HepG2 (cell line): ENCODE measurements at regions not wholly inside any gene's neighbourhood (a gene's known extent, or its start where the extent isn't known, plus 50 kb on each side); places are given as distances from the start of the nearest gene placed in this dataset.

Source experiments
- ATAC-seq: fragments of 200-7000 bp; cut with Tn5 transposase; 3 replicates; pipeline ENCODE4 v1.9.1; 2020; ENCODE audit warnings: mild to moderate bottlenecking, moderate library complexity
- BruUV-seq: library from RNA; stranded (reverse); fragments of 400-500 nt; replicated peaks from 2 replicates; lab custom pipeline; 2021; lab: Mats Ljungman, UMichigan
- CTCF ChIA-PET: fragments of 300-600 bp; formaldehyde crosslinking; extraction: SDS; loops from one replicate; lab custom pipeline; 2021; ENCODE audit warnings: low total read pairs, inconsistent platforms, low intra/inter-chr PET ratio; lab: Yijun Ruan, JAX
- POLR2A ChIA-PET: fragments of 350-600 bp; sonication (Branson Sonifier 250); formaldehyde crosslinking; loops from one replicate; lab custom pipeline; 2020; ENCODE audit warnings: antibody characterized with exemption, inconsistent platforms; lab: Yijun Ruan, JAX
- DNase-seq: peaks from one replicate; pipeline ENCODE4 v3.0.0-alpha.2; 2015; ENCODE audit warnings: low spot score
- FAIRE-seq: peaks from 3 replicates; lab custom pipeline; 2011; peaks lifted over from hg19 to GRCh38; lab: Jason Lieb, UNC
- H2AFZ ChIP-seq: one replicate; pipeline ENCODE4 v1.6.1; 2011; ENCODE audit warnings: low read length, inconsistent platforms
- H3K27ac ChIP-seq: fragments of 300-600 bp; 3 replicates; pipeline ENCODE4 v1.8.0; 2011; ENCODE audit warnings: mixed run types, mild to moderate bottlenecking, mixed read lengths, low read length, inconsistent platforms; ENCODE audit not compliant: insufficient read depth; ENCODE audit errors: extremely low read length
- H3K27me3 ChIP-seq, 2 experiments: fragments of 200-600 bp in 1 of 2; 2 replicates in 1 of 2; 3 replicates in 1 of 2; pipeline versions ENCODE4 v1.6.0 to v1.8.0; 2011; ENCODE audit warnings: low read length in 2 of 2, mild to moderate bottlenecking in 2 of 2, moderate library complexity in 2 of 2, inconsistent platforms in 1 of 2; ENCODE audit not compliant: insufficient read depth in 2 of 2, control insufficient read depth in 1 of 2
- H3K36me3 ChIP-seq, 2 experiments: fragments of 200-600 bp in 1 of 2; replicated peaks in 1 of 2; 2 replicates in 1 of 2; 3 replicates in 1 of 2; pipeline versions ENCODE4 v1.5.1 to v1.8.0; 2011; ENCODE audit warnings: low read length in 2 of 2, inconsistent platforms in 1 of 2; ENCODE audit not compliant: insufficient read depth in 2 of 2, control insufficient read depth in 1 of 2
- H3K4me1 ChIP-seq: 2 replicates; pipeline ENCODE4 v1.5.1; 2012; ENCODE audit warnings: low read length, inconsistent platforms; ENCODE audit not compliant: insufficient read depth
- H3K4me2 ChIP-seq: 2 replicates; pipeline ENCODE4 v1.6.0; 2011; ENCODE audit warnings: low read depth, low read length, inconsistent platforms
- H3K4me3 ChIP-seq, 3 experiments: fragments of 200-600 bp in 1 of 3; sonication (generic), shearing (Covaris generic) in 1 of 3; replicated peaks in 1 of 3; 2 replicates each; pipeline ENCODE4 v1.5.1; 2011 to 2016; ENCODE audit warnings: low read length in 3 of 3, inconsistent platforms in 2 of 3, low read depth in 2 of 3, mild to moderate bottlenecking in 2 of 3, control low read depth in 1 of 3, mixed read lengths in 1 of 3; ENCODE audit not compliant: insufficient read depth in 1 of 3
- H3K79me2 ChIP-seq: one replicate; pipeline ENCODE4 v1.6.1; 2011; ENCODE audit warnings: low read length, inconsistent platforms; ENCODE audit not compliant: insufficient read depth
- H3K9ac ChIP-seq: 2 replicates; pipeline ENCODE4 v1.6.0; 2011; ENCODE audit warnings: mild to moderate bottlenecking, low read depth, low read length, inconsistent platforms; ENCODE audit not compliant: insufficient read depth
- H3K9me3 ChIP-seq: 2 replicates; pipeline ENCODE4 v1.5.1; 2012; ENCODE audit warnings: mild to moderate bottlenecking, low read length
- H4K20me1 ChIP-seq: 2 replicates; pipeline ENCODE4 v1.6.0; 2011; ENCODE audit warnings: inconsistent platforms, mild to moderate bottlenecking, low read length, moderate library complexity; ENCODE audit not compliant: insufficient read depth
- FOXJ3 ChIP-seq: sonication (generic); formaldehyde crosslinking; IDR thresholded peaks from 2 replicates; pipeline ENCODE4 v1.4.0; 2020; ENCODE audit warnings: missing genetic modification reagents, mild to moderate bottlenecking, borderline replicate concordance
- FOXK1 ChIP-seq: sonication (generic); formaldehyde crosslinking; IDR thresholded peaks from 2 replicates; pipeline ENCODE4 v1.4.0; 2020; ENCODE audit warnings: low read depth, missing genetic modification reagents, borderline replicate concordance
- GATAD1 ChIP-seq: IDR thresholded peaks from 2 replicates; pipeline ENCODE4 v1.6.1; 2016; ENCODE audit warnings: missing genetic modification reagents, missing compliant biosample characterization
- HNRNPH1 ChIP-seq: fragments of 200-400 bp; formaldehyde crosslinking; optimal IDR thresholded peaks from 2 replicates; pipeline ENCODE3; 2017; ENCODE audit warnings: mild to moderate bottlenecking, low read depth, low read length
- KDM1A ChIP-seq: IDR thresholded peaks from 2 replicates; pipeline ENCODE4 v1.6.1; 2016; ENCODE audit warnings: missing compliant biosample characterization
- PHF5A ChIP-seq: IDR thresholded peaks from one replicate; pipeline ENCODE4 v1.6.1; 2018; ENCODE audit warnings: low read depth, missing genetic modification reagents; ENCODE audit not compliant: unreplicated experiment
- SIN3A ChIP-seq: IDR thresholded peaks from 2 replicates; pipeline ENCODE4 v1.6.1; 2011; ENCODE audit warnings: low read depth, mild to moderate bottlenecking, control low read depth, low read length, borderline replicate concordance
- TCF12 ChIP-seq, 2 experiments: fragments of 450-650 bp in 1 of 2; sonication (generic) in 1 of 2; formaldehyde crosslinking in 1 of 2; IDR thresholded peaks; 2 replicates each; pipeline versions ENCODE4 v1.6.1 to v1.8.0; 2017 to 2022; ENCODE audit warnings: antibody characterized with exemption in 1 of 2, mild to moderate bottlenecking in 1 of 2, missing genetic modification reagents in 1 of 2, moderate library complexity in 1 of 2
- TCF7L2 ChIP-seq: IDR thresholded peaks from 2 replicates; pipeline ENCODE4 v1.6.1; 2011; ENCODE audit warnings: mild to moderate bottlenecking, low read depth, low read length, moderate library complexity
- ZNF224 ChIP-seq: sonication (generic); formaldehyde crosslinking; IDR thresholded peaks from 2 replicates; pipeline ENCODE4 v1.5.0; 2020; ENCODE audit warnings: mild to moderate bottlenecking, missing genetic modification reagents
- ZNF235 ChIP-seq: sonication (generic); formaldehyde crosslinking; IDR thresholded peaks from 2 replicates; pipeline ENCODE4 v1.8.1; 2023; ENCODE audit warnings: mild to moderate bottlenecking, missing genetic modification reagents, borderline replicate concordance
- ZNF841 ChIP-seq: sonication (generic); formaldehyde crosslinking; IDR thresholded peaks from 2 replicates; pipeline ENCODE4 v1.8.1; 2023; ENCODE audit warnings: missing genetic modification reagents, borderline replicate concordance
- ZSCAN21 ChIP-seq: sonication (generic); formaldehyde crosslinking; IDR thresholded peaks from 2 replicates; pipeline ENCODE4 v1.8.0; 2022; ENCODE audit warnings: mild to moderate bottlenecking, missing genetic modification reagents, moderate library complexity, borderline replicate concordance
- WGBS: methylation state at CpG from one replicate; pipeline ENCODE4 v1.1.6; 2017; ENCODE audit warnings: low lambda C conversion rate; 5-methylcytosine and 5-hydroxymethylcytosine counted together
- in situ Hi-C: cut with HindIII; loops from 2 replicates; pipeline ENCODE4 v1.10.0; 2017; ENCODE audit warnings: low pct_unique_long_range_greater_than_20kb; ENCODE audit not compliant: extremely low pct_ligation_motif_present
- intact Hi-C: fragments of 100-400 bp; cut with micrococcal nuclease; formaldehyde crosslinking; loops from one replicate; pipeline ENCODE4 v1.10.0; 2022; ENCODE audit not compliant: unreplicated experiment
- TF ChIP-seq, protein P1 (sequence below): IDR thresholded peaks from 2 replicates; pipeline ENCODE4 v1.6.1; 2016; ENCODE audit warnings: mild to moderate bottlenecking
- TF ChIP-seq, protein P2 (sequence below): sonication (generic); formaldehyde crosslinking; conservative IDR thresholded peaks from 2 replicates; pipeline ENCODE4 v1.4.0; 2020; ENCODE audit warnings: missing genetic modification reagents
- TF ChIP-seq, protein P3 (sequence below): sonication (generic); formaldehyde crosslinking; IDR thresholded peaks from 2 replicates; pipeline ENCODE4 v1.5.0; 2020; ENCODE audit warnings: missing genetic modification reagents

DNA sequence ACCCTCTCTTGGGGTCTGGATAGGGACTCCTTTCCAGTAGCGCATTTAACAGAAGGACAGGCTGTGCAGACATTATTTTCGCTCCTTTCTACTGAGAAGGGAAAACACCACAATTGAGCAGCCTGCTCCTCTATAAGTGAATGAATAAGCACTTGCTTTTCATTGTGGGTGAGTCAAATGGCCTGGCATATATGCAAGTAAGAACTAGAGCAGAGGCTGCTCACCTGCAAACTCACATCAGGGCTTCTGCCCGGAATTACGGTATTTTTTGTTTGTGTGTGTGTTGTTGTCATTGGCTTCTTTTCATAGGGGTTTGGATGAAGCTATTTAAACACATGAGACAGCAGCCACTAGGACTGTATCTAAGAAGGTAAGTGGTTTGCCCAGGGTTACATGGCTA is 200.1 kb upstream of the CAMK1G start (continued):
- TF ChIP-seq, protein P1, sequence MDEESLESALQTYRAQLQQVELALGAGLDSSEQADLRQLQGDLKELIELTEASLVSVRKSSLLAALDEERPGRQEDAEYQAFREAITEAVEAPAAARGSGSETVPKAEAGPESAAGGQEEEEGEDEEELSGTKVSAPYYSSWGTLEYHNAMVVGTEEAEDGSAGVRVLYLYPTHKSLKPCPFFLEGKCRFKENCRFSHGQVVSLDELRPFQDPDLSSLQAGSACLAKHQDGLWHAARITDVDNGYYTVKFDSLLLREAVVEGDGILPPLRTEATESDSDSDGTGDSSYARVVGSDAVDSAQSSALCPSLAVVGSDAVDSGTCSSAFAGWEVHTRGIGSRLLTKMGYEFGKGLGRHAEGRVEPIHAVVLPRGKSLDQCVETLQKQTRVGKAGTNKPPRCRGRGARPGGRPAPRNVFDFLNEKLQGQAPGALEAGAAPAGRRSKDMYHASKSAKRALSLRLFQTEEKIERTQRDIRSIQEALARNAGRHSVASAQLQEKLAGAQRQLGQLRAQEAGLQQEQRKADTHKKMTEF (CRISPR knock-in tag) = no peak
- TF ChIP-seq, protein P2, sequence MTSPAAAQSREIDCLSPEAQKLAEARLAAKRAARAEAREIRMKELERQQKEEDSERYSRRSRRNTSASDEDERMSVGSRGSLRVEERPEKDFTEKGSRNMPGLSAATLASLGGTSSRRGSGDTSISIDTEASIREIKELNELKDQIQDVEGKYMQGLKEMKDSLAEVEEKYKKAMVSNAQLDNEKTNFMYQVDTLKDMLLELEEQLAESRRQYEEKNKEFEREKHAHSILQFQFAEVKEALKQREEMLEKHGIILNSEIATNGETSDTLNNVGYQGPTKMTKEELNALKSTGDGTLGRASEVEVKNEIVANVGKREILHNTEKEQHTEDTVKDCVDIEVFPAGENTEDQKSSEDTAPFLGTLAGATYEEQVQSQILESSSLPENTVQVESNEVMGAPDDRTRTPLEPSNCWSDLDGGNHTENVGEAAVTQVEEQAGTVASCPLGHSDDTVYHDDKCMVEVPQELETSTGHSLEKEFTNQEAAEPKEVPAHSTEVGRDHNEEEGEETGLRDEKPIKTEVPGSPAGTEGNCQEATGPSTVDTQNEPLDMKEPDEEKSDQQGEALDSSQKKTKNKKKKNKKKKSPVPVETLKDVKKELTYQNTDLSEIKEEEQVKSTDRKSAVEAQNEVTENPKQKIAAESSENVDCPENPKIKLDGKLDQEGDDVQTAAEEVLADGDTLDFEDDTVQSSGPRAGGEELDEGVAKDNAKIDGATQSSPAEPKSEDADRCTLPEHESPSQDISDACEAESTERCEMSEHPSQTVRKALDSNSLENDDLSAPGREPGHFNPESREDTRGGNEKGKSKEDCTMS (CRISPR knock-in tag) = no peak
- no peak for TF ChIP-seq ZNF841 (CRISPR knock-in tag)

DNA sequence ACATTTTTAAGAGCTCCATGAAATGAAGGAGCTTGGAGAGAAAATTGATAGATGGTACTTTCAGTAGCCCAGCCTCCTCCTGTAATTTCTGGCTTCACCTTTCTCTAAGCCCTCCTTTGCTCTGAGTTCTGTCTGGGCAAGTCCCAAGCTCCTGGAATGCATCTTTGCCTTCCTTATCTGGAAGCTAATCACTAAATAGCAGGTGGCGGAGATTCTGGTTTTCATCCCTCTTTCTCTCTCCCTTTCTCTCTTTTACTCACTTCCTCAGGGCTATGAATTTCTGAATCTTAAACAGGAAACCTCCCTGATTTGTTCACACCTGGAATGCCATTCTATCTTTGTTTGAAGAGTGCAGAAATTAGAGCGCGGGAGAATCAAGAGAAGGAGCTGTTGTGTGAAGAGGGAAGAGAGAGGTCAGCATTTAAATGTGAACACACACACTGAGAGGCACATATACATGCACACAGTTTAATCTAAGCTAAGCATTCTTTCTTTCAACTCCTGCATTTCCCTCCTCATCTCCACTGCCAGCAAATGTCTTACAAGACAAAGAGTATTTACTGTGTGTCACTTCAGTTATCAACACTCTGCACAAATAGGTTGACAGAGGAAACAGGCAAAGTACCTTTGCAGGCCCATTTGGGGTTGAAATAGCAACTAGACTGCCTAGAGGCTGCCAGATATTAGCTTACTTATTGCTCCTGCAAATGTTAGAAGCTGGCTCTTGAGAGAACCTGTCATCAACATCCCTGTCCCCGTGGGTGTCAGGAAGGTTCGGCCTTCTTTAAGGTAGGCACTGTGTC is 199.4 kb upstream of the CAMK1G start:
- Histone ChIP-seq H2AFZ (no peak overlapping the region), H3K36me3 (no peaks in the 10 kb centered on the region), H3K4me1 (no peaks in the 10 kb centered on the region), H3K79me2 (no peaks in the 10 kb centered on the region), H3K9ac (no peak overlapping the region), H4K20me1 (no peaks in the 10 kb centered on the region), H3K4me3 (no peak overlapping the region), H3K27ac (no peak overlapping the region), H3K9me3 (no peaks in the 10 kb centered on the region), H3K27me3 (no peaks in the 10 kb centered on the region), H3K4me2 (no peak overlapping the region)
- WGBS = 51% methylated on average over 4 of the region's 5 CpGs
- no peak for FAIRE-seq
- in situ Hi-C loops = no loop called here
- intact Hi-C loops = no loop called here
- no TSS peak for BruUV-seq
- ChIA-PET CTCF (no interaction called here), POLR2A (no interaction called here)
- no peak for ATAC-seq
- DNase-seq = no peak
- TF ChIP-seq FOXK1 (CRISPR knock-in tag) = no peak
- TF ChIP-seq ZNF224 = no peak
- no peak for TF ChIP-seq GATAD1 (CRISPR knock-in tag)
- TF ChIP-seq FOXJ3 = no peak
- no peak for TF ChIP-seq ZSCAN21 (CRISPR knock-in tag)
- no peak for TF ChIP-seq TCF7L2
- TF ChIP-seq, protein P3, sequence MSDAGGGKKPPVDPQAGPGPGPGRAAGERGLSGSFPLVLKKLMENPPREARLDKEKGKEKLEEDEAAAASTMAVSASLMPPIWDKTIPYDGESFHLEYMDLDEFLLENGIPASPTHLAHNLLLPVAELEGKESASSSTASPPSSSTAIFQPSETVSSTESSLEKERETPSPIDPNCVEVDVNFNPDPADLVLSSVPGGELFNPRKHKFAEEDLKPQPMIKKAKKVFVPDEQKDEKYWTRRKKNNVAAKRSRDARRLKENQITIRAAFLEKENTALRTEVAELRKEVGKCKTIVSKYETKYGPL (CRISPR knock-in tag) = no peak
- TF ChIP-seq KDM1A (CRISPR knock-in tag) = no peak
- TF ChIP-seq PHF5A (CRISPR knock-in tag) = no peak
- TF ChIP-seq TCF12 (IDR thresholded peaks at IDR 0.05) = no peak
- TF ChIP-seq TCF12 (CRISPR knock-in tag; IDR thresholded peaks at IDR 0.05) = no peak
- no peak for TF ChIP-seq SIN3A
- no peak for TF ChIP-seq ZNF235 (CRISPR knock-in tag)
- no peak for TF ChIP-seq HNRNPH1
